ENCODE measurements at regions not wholly inside any gene's neighbourhood (a gene's known extent, or its start where the extent isn't known, plus 50 kb on each side); places are given as distances from the start of the nearest gene placed in this dataset.

DNA sequence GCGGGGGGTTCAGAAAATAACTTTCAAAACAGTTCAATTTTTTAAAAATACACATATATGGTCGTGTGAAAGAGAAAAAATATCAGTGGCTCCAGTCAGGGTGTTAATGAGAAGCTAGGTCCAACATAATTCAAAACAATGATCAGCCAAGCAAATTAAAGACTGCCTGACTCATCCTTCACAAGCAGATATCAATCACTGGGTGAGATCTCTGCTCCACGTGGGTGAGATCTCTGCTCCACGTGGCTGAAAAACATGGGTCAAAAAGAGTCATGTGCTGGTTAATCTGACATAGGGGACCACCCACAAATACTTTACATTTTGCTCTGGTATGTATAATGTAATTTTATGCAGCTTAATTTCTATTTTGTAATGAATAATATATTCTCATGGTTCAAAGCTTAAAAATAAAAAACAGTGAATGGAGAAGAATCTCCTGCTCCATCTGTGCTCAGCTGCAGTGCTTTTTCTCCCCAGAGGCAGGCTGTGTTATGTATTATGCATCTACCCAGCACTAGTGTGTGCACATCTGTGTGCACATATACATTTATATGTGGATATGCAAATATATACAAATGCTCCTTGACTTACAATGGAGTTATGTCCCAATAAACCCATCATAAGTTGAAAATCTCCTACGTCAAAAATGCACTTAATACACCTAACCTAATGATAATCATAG lies 93.1 kb upstream of the S1PR3 start:
- no peaks in the 10 kb centered on the region for H3K36me3 ChIP-seq (ENCODE audit: control insufficient read depth in 2 of 2, insufficient read depth in 2 of 2, low read length in 1 of 2)
- H4K20me1 ChIP-seq (ENCODE audit: control insufficient read depth, insufficient read depth): no peaks in the 10 kb centered on the region
- TF ChIP-seq, protein P1, sequence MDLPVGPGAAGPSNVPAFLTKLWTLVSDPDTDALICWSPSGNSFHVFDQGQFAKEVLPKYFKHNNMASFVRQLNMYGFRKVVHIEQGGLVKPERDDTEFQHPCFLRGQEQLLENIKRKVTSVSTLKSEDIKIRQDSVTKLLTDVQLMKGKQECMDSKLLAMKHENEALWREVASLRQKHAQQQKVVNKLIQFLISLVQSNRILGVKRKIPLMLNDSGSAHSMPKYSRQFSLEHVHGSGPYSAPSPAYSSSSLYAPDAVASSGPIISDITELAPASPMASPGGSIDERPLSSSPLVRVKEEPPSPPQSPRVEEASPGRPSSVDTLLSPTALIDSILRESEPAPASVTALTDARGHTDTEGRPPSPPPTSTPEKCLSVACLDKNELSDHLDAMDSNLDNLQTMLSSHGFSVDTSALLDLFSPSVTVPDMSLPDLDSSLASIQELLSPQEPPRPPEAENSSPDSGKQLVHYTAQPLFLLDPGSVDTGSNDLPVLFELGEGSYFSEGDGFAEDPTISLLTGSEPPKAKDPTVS (IDR thresholded peaks at IDR 0.05; ENCODE audit: low read depth, low read length): no peak
- TF ChIP-seq RAD21 (IDR thresholded peaks at IDR 0.05; ENCODE audit: insufficient read depth, low read depth, low read length) (no peak), NFIC (IDR thresholded peaks at IDR 0.05; ENCODE audit: low read depth, low read length) (no peak), SUZ12 (IDR thresholded peaks at IDR 0.05; ENCODE audit: unreplicated experiment) (no peak), ZNF24 (IDR thresholded peaks at IDR 0.05) (no peak), CEBPB (IDR thresholded peaks at IDR 0.05; ENCODE audit: borderline replicate concordance in 1 of 2, low read depth in 2 of 2, low read length in 2 of 2) (no peak), NBN (IDR thresholded peaks at IDR 0.05) (no peak), CREB1 (IDR thresholded peaks at IDR 0.05; ENCODE audit: low read depth) (no peak), MTA3 (IDR thresholded peaks at IDR 0.05; ENCODE audit: borderline replicate concordance, low read length) (no peak), MEF2B (IDR thresholded peaks at IDR 0.05; ENCODE audit: partially characterized antibody, poor library complexity, severe bottlenecking) (no peak), EP300 (IDR thresholded peaks at IDR 0.05; ENCODE audit: borderline replicate concordance in 1 of 2, control insufficient read depth in 1 of 2, low read depth in 2 of 2, low read length in 2 of 2) (no peak), ZBTB11 (CRISPR knock-in tag; IDR thresholded peaks at IDR 0.05) (no peak), ZNF384 (IDR thresholded peaks at IDR 0.05; ENCODE audit: borderline replicate concordance, low read depth, low read length) (no peak)
- TF ChIP-seq, protein P2, sequence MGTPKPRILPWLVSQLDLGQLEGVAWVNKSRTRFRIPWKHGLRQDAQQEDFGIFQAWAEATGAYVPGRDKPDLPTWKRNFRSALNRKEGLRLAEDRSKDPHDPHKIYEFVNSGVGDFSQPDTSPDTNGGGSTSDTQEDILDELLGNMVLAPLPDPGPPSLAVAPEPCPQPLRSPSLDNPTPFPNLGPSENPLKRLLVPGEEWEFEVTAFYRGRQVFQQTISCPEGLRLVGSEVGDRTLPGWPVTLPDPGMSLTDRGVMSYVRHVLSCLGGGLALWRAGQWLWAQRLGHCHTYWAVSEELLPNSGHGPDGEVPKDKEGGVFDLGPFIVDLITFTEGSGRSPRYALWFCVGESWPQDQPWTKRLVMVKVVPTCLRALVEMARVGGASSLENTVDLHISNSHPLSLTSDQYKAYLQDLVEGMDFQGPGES (IDR thresholded peaks at IDR 0.05): no peak
- ChIA-PET POLR2A (no interaction called here), CTCF (no interaction called here), RAD21 (ENCODE audit: unreplicated experiment) (no interaction called here), SMC1A (ENCODE audit: uncharacterized antibody, unreplicated experiment) (no interaction called here)
- H3K9ac ChIP-seq (ENCODE audit: control insufficient read depth, insufficient read depth, low read length): no peak overlapping the region
- no peak for FAIRE-seq
- DNase-seq (ENCODE audit: low read depth, low spot score): no peak
- BruUV-seq (replicated peaks): no TSS peak
- 0% methylated on average over 5 of the region's 5 CpGs for WGBS (ENCODE audit: insufficient coverage, insufficient replicate concordance, low lambda C conversion rate, missing lambda C conversion rate)
- in situ Hi-C loops (cut with MboI) (no loop called here), intact Hi-C loops (cut with micrococcal nuclease; ENCODE audit: unreplicated experiment) (no loop called here)
- H3K4me2 ChIP-seq (ENCODE audit: control insufficient read depth, insufficient read depth): no peak overlapping the region
- no peak overlapping the region for H3K4me3 ChIP-seq
- H3K4me1 ChIP-seq (ENCODE audit: control insufficient read depth, insufficient read depth, low read length): no peaks in the 10 kb centered on the region
- no peak for ATAC-seq
- H2AFZ ChIP-seq (ENCODE audit: control insufficient read depth, low read depth, low read length): no peak overlapping the region
- no peaks in the 10 kb centered on the region for H3K79me2 ChIP-seq (ENCODE audit: control insufficient read depth, insufficient read depth, low read length)
- H3K9me3 ChIP-seq (replicated peaks; ENCODE audit: control insufficient read depth, insufficient read depth, low read length): no peaks in the 10 kb centered on the region
- H3K27ac ChIP-seq (ENCODE audit: control insufficient read depth, insufficient read depth): no peak overlapping the region
- H3K27me3 ChIP-seq (replicated peaks in 1 of 2; ENCODE audit: control insufficient read depth in 2 of 2, insufficient read depth in 2 of 2, low read length in 1 of 2): no peaks in the 10 kb centered on the region
